CD4-positive, alpha-beta T cell (primary cell): ENCODE measurements at regions not wholly inside any gene's neighbourhood (a gene's known extent, or its start where the extent isn't known, plus 50 kb on each side); places are given as distances from the start of the nearest gene placed in this dataset.
"Not testable (repeated sequence)": the region's sequence is repeated elsewhere in the genome, so short reads cannot be mapped to it uniquely, and the experiment has no call there.

Experiments
- ATAC-seq: fragments of 200-7000 bp; cut with Tn5 transposase; one replicate; pipeline ENCODE4 v1.10.0; 2022; ENCODE audit warnings: mild to moderate bottlenecking; ENCODE audit not compliant: poor library complexity
- CTCF ChIA-PET: fragments of 350-600 bp; sonication (Branson Sonifier 250); formaldehyde crosslinking; loops from one replicate; lab custom pipeline; 2021; ENCODE audit warnings: antibody characterized with exemption, inconsistent platforms; lab: Charles Lee
- POLR2A ChIA-PET: fragments of 350-600 bp; sonication (Branson Sonifier 250); formaldehyde crosslinking; loops from one replicate; lab custom pipeline; 2021; ENCODE audit warnings: antibody characterized with exemption, inconsistent platforms; lab: Charles Lee
- DNase-seq, 14 experiments: peaks; one replicate each; pipeline ENCODE4 v3.0.0-alpha.2; 2013 to 2020; ENCODE audit warnings: mixed read lengths in 2 of 14
- H3K27ac ChIP-seq, 2 donors: one replicate each; pipeline versions ENCODE4 v1.5.1 to v1.7.0; 2013; ENCODE audit warnings: low read length in 2 of 2, low read depth in 1 of 2, mild to moderate bottlenecking in 1 of 2
- H3K27me3 ChIP-seq, 2 experiments: 1 replicate in 1 of 2; 2 replicates in 1 of 2; pipeline versions ENCODE4 v1.6.1 to v1.7.0; 2013; ENCODE audit warnings: low read length in 2 of 2, control low read depth in 1 of 2, mild to moderate bottlenecking in 1 of 2, moderate library complexity in 1 of 2; ENCODE audit not compliant: insufficient read depth in 2 of 2, control insufficient read depth in 1 of 2
- H3K36me3 ChIP-seq: one replicate; pipeline ENCODE4 v1.6.1; 2013; ENCODE audit warnings: low read length, control low read depth; ENCODE audit not compliant: insufficient read depth
- H3K4me1 ChIP-seq: one replicate; pipeline ENCODE4 v1.6.1; 2013; ENCODE audit warnings: low read length, control low read depth; ENCODE audit not compliant: insufficient read depth
- H3K4me3 ChIP-seq: one replicate; pipeline ENCODE4 v1.5.1; 2013; ENCODE audit warnings: mild to moderate bottlenecking, low read length, moderate library complexity
- H3K9me3 ChIP-seq, 2 experiments: 1 replicate in 1 of 2; 2 replicates in 1 of 2; pipeline versions ENCODE4 v1.6.1 to v1.7.0; 2013; ENCODE audit warnings: low read length in 2 of 2, mild to moderate bottlenecking in 2 of 2, control low read depth in 1 of 2, moderate library complexity in 1 of 2; ENCODE audit not compliant: control insufficient read depth in 1 of 2, insufficient read depth in 1 of 2
- H3K27ac Mint-ChIP-seq: one replicate; pipeline ENCODE4 v1.8.0; 2020; ENCODE audit warnings: mixed read lengths
- H3K27me3 Mint-ChIP-seq: one replicate; pipeline ENCODE4 v1.8.0; 2021; ENCODE audit warnings: mixed read lengths
- H3K36me3 Mint-ChIP-seq: one replicate; pipeline ENCODE4 v1.8.0; 2021; ENCODE audit warnings: low read depth, mixed read lengths
- H3K4me1 Mint-ChIP-seq: one replicate; pipeline ENCODE4 v1.8.0; 2021; ENCODE audit warnings: low read depth, mixed read lengths
- H3K4me3 Mint-ChIP-seq: one replicate; pipeline ENCODE4 v1.8.0; 2020; ENCODE audit warnings: mild to moderate bottlenecking, mixed read lengths
- H3K9me3 Mint-ChIP-seq: one replicate; pipeline ENCODE4 v1.8.0; 2020; ENCODE audit warnings: mixed read lengths
- CTCF ChIP-seq: fragments of 200-600 bp; IDR thresholded peaks from one replicate; pipeline ENCODE4 v1.8.0; 2022; ENCODE audit warnings: antibody characterized with exemption, mild to moderate bottlenecking
- intact Hi-C, 2 experiments: fragments of 100-400 bp; cut with DNase I in 1 of 2; cut with micrococcal nuclease in 1 of 2; formaldehyde crosslinking; loops; one replicate each; pipeline versions ENCODE4 v1.15.1 to v1.9.0; 2023 to 2025; cut with DNase I, micrococcal nuclease

- TF ChIP-seq CTCF = no peak
- no peak overlapping the region for H3K27ac Mint-ChIP-seq
- no peaks in the 10 kb centered on the region for H3K9me3 Mint-ChIP-seq
- H3K4me1 Mint-ChIP-seq = no peaks in the 10 kb centered on the region
- H3K27me3 Mint-ChIP-seq = peaks cover 37% of the 10 kb centered on the region
- POLR2A ChIA-PET = no interaction called here
- Histone ChIP-seq H3K27me3 (peaks cover 0 to 4% of the 10 kb centered on the region in 2 experiments), H3K36me3 (no peaks in the 10 kb centered on the region), H3K4me3 (no peak overlapping the region), H3K4me1 (no peaks in the 10 kb centered on the region), H3K9me3 (no peaks in the 10 kb centered on the region), H3K27ac (no peak overlapping the region)
- intact Hi-C loops = loop anchor here (2.0 to 5.0 kb wide), 3 partner anchors 1049 to 1059 kb away; no protein-coding TSS in a partner anchor
- no peak overlapping the region for H3K4me3 Mint-ChIP-seq
- no peak for ATAC-seq
- CTCF ChIA-PET = no interaction called here
- no peak for DNase-seq
- no peaks in the 10 kb centered on the region for H3K36me3 Mint-ChIP-seq
Measured at GRCh38 chr5:53169933-53170332, 60.4 kb upstream of the MOCS2 start.

GRCh38 chr5:53170746-53171349 lies 61.3 kb upstream of the MOCS2 start:
- Histone ChIP-seq H3K27me3 (peaks cover 0 to 4% of the 10 kb centered on the region in 2 experiments), H3K27ac (no peak overlapping the region), H3K9me3 (no peaks in the 10 kb centered on the region), H3K36me3 (no peaks in the 10 kb centered on the region), H3K4me1 (no peaks in the 10 kb centered on the region), H3K4me3 (no peak overlapping the region)
- DNase-seq (peak in 3 of 14 experiments; percentile 15 to 20 (median 18)), ATAC-seq (no peak)
- POLR2A ChIA-PET = no interaction called here
- Mint-ChIP-seq H3K36me3 (no peaks in the 10 kb centered on the region), H3K27me3 (peaks cover 43% of the 10 kb centered on the region), H3K27ac (no peak overlapping the region), H3K4me3 (no peak overlapping the region), H3K9me3 (no peaks in the 10 kb centered on the region), H3K4me1 (no peaks in the 10 kb centered on the region)
- TF ChIP-seq CTCF = peak; percentile 49
- CTCF ChIA-PET = no interaction called here
- intact Hi-C loops = loop anchor here (2.0 to 5.0 kb wide), 3 partner anchors 1048 to 1058 kb away; no protein-coding TSS in a partner anchor

GRCh38 chr5:53172073-53172472 lies 62.5 kb upstream of the MOCS2 start:
- H3K4me3 Mint-ChIP-seq, H3K27ac ChIP-seq, DNase-seq, H3K4me3 ChIP-seq, CTCF ChIA-PET, H3K27ac Mint-ChIP-seq, H3K9me3 Mint-ChIP-seq, H3K9me3 ChIP-seq, H3K4me1 Mint-ChIP-seq, POLR2A ChIA-PET, H3K27me3 ChIP-seq, H3K4me1 ChIP-seq, H3K36me3 ChIP-seq, ATAC-seq, H3K36me3 Mint-ChIP-seq: not testable (repeated sequence)
- peaks cover 38% of the 10 kb centered on the region for H3K27me3 Mint-ChIP-seq
- intact Hi-C loops = loop anchor here in 1 of 2 experiments (5.0 kb wide), 1 partner anchor 1055 kb away; no protein-coding TSS in a partner anchor

- Mint-ChIP-seq H3K4me1 (no peaks in the 10 kb centered on the region), H3K27ac (no peak overlapping the region), H3K4me3 (no peak overlapping the region), H3K27me3 (peaks cover 38% of the 10 kb centered on the region), H3K9me3 (no peaks in the 10 kb centered on the region), H3K36me3 (no peaks in the 10 kb centered on the region)
- Histone ChIP-seq H3K9me3 (no peaks in the 10 kb centered on the region), H3K27ac (no peak overlapping the region), H3K27me3 (peaks cover 0 to 3% of the 10 kb centered on the region in 2 experiments), H3K36me3 (no peaks in the 10 kb centered on the region), H3K4me1 (no peaks in the 10 kb centered on the region), H3K4me3 (no peak overlapping the region)
- intact Hi-C loops = loop anchor here in 1 of 2 experiments (5.0 kb wide), 1 partner anchor 1055 kb away; no protein-coding TSS in a partner anchor
- no peak for DNase-seq
- ChIA-PET CTCF (no interaction called here), POLR2A (no interaction called here)
- no peak for ATAC-seq
- TF ChIP-seq CTCF = no peak
Measured at GRCh38 chr5:53172630-53173029, 63.1 kb upstream of the MOCS2 start.
